MM.1S (cell line): ENCODE measurements at regions not wholly inside any gene's neighbourhood (a gene's known extent, or its start where the extent isn't known, plus 50 kb on each side); places are given as distances from the start of the nearest gene placed in this dataset.

Experiments used
- DNase-seq: peaks from one replicate; pipeline ENCODE4 v3.0.0-alpha.2; 2015
- H2AFZ ChIP-seq: fragments of 300-600 bp; sonication (generic); 2 replicates; pipeline ENCODE4 v1.6.0; 2016; ENCODE audit warnings: antibody characterized with exemption, low read length
- H3F3A ChIP-seq: fragments of 300-600 bp; sonication (generic); 2 replicates; pipeline ENCODE4 v1.6.1; 2016; ENCODE audit warnings: mild to moderate bottlenecking, antibody characterized with exemption, low read length, moderate library complexity, mixed read lengths; ENCODE audit not compliant: insufficient read depth
- H3K27ac ChIP-seq: fragments of 300-600 bp; sonication (generic); 2 replicates; pipeline ENCODE4 v1.5.1; 2016; ENCODE audit warnings: mild to moderate bottlenecking, low read length
- H3K27me3 ChIP-seq: fragments of 300-600 bp; sonication (generic); replicated peaks from 2 replicates; pipeline ENCODE4 v1.6.0; 2016; ENCODE audit warnings: low read length; ENCODE audit not compliant: insufficient read depth
- H3K36me3 ChIP-seq: fragments of 300-600 bp; sonication (generic); replicated peaks from 2 replicates; pipeline ENCODE4 v1.6.1; 2016; ENCODE audit warnings: mild to moderate bottlenecking, low read length, mixed read lengths; ENCODE audit not compliant: insufficient read depth
- H3K4me1 ChIP-seq: fragments of 300-600 bp; sonication (generic); 2 replicates; pipeline ENCODE4 v1.6.1; 2016; ENCODE audit warnings: low read length, mixed read lengths
- H3K4me2 ChIP-seq: fragments of 300-600 bp; sonication (generic); 2 replicates; pipeline ENCODE4 v1.6.0; 2016; ENCODE audit warnings: low read depth, low read length
- H3K4me3 ChIP-seq: fragments of 300-600 bp; sonication (generic); 2 replicates; pipeline ENCODE4 v1.5.1; 2016; ENCODE audit warnings: low read length, mixed read lengths
- H3K79me2 ChIP-seq: fragments of 300-600 bp; sonication (generic); 2 replicates; pipeline ENCODE4 v1.6.1; 2016; ENCODE audit warnings: mixed run types, low read length, mixed read lengths
- H3K9ac ChIP-seq: fragments of 300-600 bp; sonication (generic); 2 replicates; pipeline ENCODE4 v1.6.1; 2016; ENCODE audit warnings: low read length, mixed read lengths
- H3K9me2 ChIP-seq: fragments of 300-600 bp; sonication (generic); replicated peaks from 2 replicates; pipeline ENCODE4 v1.6.1; 2016; ENCODE audit warnings: mild to moderate bottlenecking, low read length, mixed read lengths; ENCODE audit not compliant: insufficient read depth
- H3K9me3 ChIP-seq: fragments of 300-600 bp; sonication (generic); replicated peaks from 2 replicates; pipeline ENCODE4 v1.6.1; 2016; ENCODE audit warnings: mild to moderate bottlenecking, low read length, mixed read lengths; ENCODE audit not compliant: insufficient read depth
- H4K20me1 ChIP-seq: fragments of 300-600 bp; sonication (generic); 2 replicates; pipeline ENCODE4 v1.6.1; 2016; ENCODE audit warnings: mild to moderate bottlenecking, low read length, moderate library complexity, mixed read lengths; ENCODE audit not compliant: insufficient read depth
- EZH2 ChIP-seq: fragments of 300-600 bp; sonication (generic); optimal IDR thresholded peaks from 2 replicates; pipeline ENCODE3; 2017; ENCODE audit warnings: low read depth, mild to moderate bottlenecking, antibody characterized with exemption, low read length, mixed read lengths
- EZH2phosphoT487 ChIP-seq: fragments of 300-600 bp; sonication (generic); IDR thresholded peaks from 2 replicates; pipeline ENCODE4 v1.6.1; 2018; ENCODE audit warnings: antibody characterized with exemption, low read length
- TF ChIP-seq, protein P1 (sequence below): fragments of 300-600 bp; sonication (generic); IDR thresholded peaks from 2 replicates; pipeline ENCODE4 v1.5.1; 2016; ENCODE audit warnings: antibody characterized with exemption, low read length, mixed read lengths

DNA sequence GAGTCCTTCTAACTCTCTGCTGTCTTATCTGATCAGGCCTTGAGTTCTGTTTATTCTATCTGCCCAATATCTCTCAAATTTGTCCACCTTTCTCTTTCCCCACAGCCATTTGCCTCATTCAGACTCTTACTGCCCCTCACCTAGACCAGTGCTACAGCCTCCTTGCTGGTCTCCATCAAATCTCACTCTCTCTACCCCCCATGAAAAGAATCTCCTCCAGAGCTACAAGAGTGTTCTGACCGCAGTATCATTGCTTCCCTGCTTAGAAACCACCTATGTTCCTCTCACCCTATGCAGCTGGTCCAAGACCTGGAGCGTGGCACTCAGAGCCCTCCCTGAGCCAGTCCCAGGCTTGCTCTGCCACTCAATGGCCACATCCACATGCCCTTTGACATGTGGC, 231.0 kb upstream of the JUN start:
- Histone ChIP-seq H3K79me2 (no peaks in the 10 kb centered on the region), H3K36me3 (no peaks in the 10 kb centered on the region), H3K4me2 (no peak overlapping the region), H2AFZ (no peak overlapping the region), H3K9me2 (no peaks in the 10 kb centered on the region), H3K9me3 (no peaks in the 10 kb centered on the region), H3K27ac (no peak overlapping the region; the same call in 1 of the 2 replicates), H3K27me3 (no peaks in the 10 kb centered on the region), H3K4me1 (peaks cover 56% of the 10 kb centered on the region), H3K4me3 (no peak overlapping the region), H3K9ac (no peak overlapping the region), H3F3A (peaks cover 35% of the 10 kb centered on the region), H4K20me1 (no peaks in the 10 kb centered on the region)
- no peak for DNase-seq
- TF ChIP-seq, protein P1, sequence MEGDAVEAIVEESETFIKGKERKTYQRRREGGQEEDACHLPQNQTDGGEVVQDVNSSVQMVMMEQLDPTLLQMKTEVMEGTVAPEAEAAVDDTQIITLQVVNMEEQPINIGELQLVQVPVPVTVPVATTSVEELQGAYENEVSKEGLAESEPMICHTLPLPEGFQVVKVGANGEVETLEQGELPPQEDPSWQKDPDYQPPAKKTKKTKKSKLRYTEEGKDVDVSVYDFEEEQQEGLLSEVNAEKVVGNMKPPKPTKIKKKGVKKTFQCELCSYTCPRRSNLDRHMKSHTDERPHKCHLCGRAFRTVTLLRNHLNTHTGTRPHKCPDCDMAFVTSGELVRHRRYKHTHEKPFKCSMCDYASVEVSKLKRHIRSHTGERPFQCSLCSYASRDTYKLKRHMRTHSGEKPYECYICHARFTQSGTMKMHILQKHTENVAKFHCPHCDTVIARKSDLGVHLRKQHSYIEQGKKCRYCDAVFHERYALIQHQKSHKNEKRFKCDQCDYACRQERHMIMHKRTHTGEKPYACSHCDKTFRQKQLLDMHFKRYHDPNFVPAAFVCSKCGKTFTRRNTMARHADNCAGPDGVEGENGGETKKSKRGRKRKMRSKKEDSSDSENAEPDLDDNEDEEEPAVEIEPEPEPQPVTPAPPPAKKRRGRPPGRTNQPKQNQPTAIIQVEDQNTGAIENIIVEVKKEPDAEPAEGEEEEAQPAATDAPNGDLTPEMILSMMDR, result no peak
- no peak for TF ChIP-seq EZH2
- no peak for TF ChIP-seq EZH2phosphoT487

DNA sequence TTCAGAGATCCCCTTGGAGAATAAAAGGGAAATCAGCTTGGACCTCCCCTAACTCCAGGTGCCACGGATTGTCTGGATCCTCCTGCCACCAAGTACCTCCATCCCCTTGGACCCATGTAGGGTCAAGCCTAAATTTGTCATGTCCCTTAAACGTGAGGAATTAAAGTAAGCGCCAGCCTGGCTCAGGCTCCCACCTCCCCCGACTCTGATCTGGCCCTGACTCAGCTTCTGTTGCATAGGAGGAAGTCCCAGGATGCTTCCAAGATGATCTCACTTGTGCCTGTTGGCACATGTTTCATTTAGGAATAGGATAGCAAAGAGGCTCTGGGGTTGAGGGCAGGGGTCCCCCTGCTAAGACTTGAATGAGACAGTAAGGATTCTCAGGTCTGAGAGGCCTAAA, 231.9 kb upstream of the JUN start:
- TF ChIP-seq, protein P1, result no peak
- TF ChIP-seq EZH2 (no peak), EZH2phosphoT487 (no peak)
- H3K9ac ChIP-seq, result no peak overlapping the region
- H3K4me2 ChIP-seq, result peak overlapping the region; percentile 23; the same call in 1 of the 2 replicates
- no peaks in the 10 kb centered on the region for H3K27me3 ChIP-seq
- H3K79me2 ChIP-seq, result no peaks in the 10 kb centered on the region
- H3K9me2 ChIP-seq, result no peaks in the 10 kb centered on the region
- no peaks in the 10 kb centered on the region for H3K9me3 ChIP-seq
- H3F3A ChIP-seq, result peaks cover 44% of the 10 kb centered on the region
- H3K4me1 ChIP-seq, result peaks cover 62% of the 10 kb centered on the region
- H3K36me3 ChIP-seq, result no peaks in the 10 kb centered on the region
- no peak overlapping the region for H2AFZ ChIP-seq
- no peak overlapping the region; the same call in 1 of the 2 replicates for H3K27ac ChIP-seq
- H4K20me1 ChIP-seq, result no peaks in the 10 kb centered on the region
- no peak overlapping the region for H3K4me3 ChIP-seq
- DNase-seq, result no peak

DNA sequence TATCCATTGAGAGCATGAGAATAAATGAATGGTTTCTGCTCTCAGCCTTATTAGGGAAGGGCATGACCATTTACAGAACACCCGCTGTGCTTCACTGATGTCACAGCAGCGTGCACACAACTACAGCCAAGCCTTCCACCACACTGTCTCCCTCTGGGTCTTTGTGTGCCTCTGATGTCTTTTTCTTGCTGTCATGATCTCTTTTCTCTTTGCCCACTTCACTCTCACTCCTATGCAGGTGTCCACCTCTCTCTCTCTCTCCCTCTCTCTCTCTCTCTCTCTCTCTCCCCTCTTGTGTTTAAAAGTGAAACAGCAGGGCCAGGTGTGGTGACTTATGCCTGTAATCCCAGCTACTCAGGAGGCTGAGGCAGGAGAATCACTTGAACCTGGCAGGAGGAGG, 232.5 kb upstream of the JUN start:
- Histone ChIP-seq H3K9me2 (no peaks in the 10 kb centered on the region), H4K20me1 (no peaks in the 10 kb centered on the region), H3K4me3 (no peak overlapping the region), H3K79me2 (no peaks in the 10 kb centered on the region), H3K27ac (no peak overlapping the region; the same call in 1 of the 2 replicates), H3K36me3 (no peaks in the 10 kb centered on the region), H3K27me3 (no peaks in the 10 kb centered on the region), H3F3A (peaks cover 44% of the 10 kb centered on the region), H3K9ac (no peak overlapping the region), H3K9me3 (no peaks in the 10 kb centered on the region), H3K4me1 (peaks cover 67% of the 10 kb centered on the region), H3K4me2 (peak overlapping the region; percentile 23), H2AFZ (no peak overlapping the region)
- TF ChIP-seq, protein P1, result peak; percentile 45
- TF ChIP-seq EZH2phosphoT487, result no peak
- DNase-seq, result peak; percentile 78
